Transverse colon (tissue), 4 donors: ENCODE measurements at regions not wholly inside any gene's neighbourhood (a gene's known extent, or its start where the extent isn't known, plus 50 kb on each side); places are given as distances from the start of the nearest gene placed in this dataset.
"Not testable (repeated sequence)": the region's sequence is repeated elsewhere in the genome, so short reads cannot be mapped to it uniquely, and the experiment has no call there.

Source experiments
- DNase-seq: peaks from one replicate; pipeline ENCODE4 v3.0.0-alpha.2; 2019
- H3K27ac ChIP-seq, 4 donors: fragments of 200-600 bp; sonication (generic); 2 replicates each; pipeline ENCODE4 v1.5.1; 2016 to 2018; ENCODE audit warnings: inconsistent platforms in 4 of 4
- H3K27me3 ChIP-seq: fragments of 200-600 bp; sonication (generic); 2 replicates; pipeline ENCODE4 v1.5.1; 2017; ENCODE audit warnings: inconsistent platforms
- H3K36me3 ChIP-seq, 4 donors: fragments of 200-600 bp; sonication (generic); 2 replicates each; pipeline ENCODE4 v1.5.1; 2017 to 2019; ENCODE audit warnings: inconsistent platforms in 4 of 4
- H3K4me1 ChIP-seq, 4 donors: fragments of 200-600 bp; sonication (generic); 2 replicates each; pipeline ENCODE4 v1.5.1; 2017 to 2020; ENCODE audit warnings: inconsistent platforms in 4 of 4
- H3K4me3 ChIP-seq, 4 donors: fragments of 200-600 bp; sonication (generic); 1 replicate in 1 of 4; 2 replicates in 3 of 4; pipeline versions ENCODE4 v1.5.1 to v1.6.1; 2017 to 2019; ENCODE audit warnings: inconsistent platforms in 4 of 4
- H3K9me3 ChIP-seq, 2 donors: fragments of 200-600 bp; sonication (generic); 2 replicates each; pipeline ENCODE4 v1.5.1; 2017 to 2019; ENCODE audit warnings: inconsistent platforms in 2 of 2
- WGBS, 2 donors: methylation state at CpG; one replicate each; pipeline ENCODE4 v1.1.5; 2018; ENCODE audit warnings: low coverage in 1 of 2; 5-methylcytosine and 5-hydroxymethylcytosine counted together
- in situ Hi-C, 4 donors: fragments of 200-750 bp; cut with MboI; loops; one replicate each; pipeline versions ENCODE4 v1.15.0 to v1.15.1; 2017; ENCODE audit warnings: low sequenced_read_pairs in 3 of 4, low pct_ligation_motif_present in 1 of 4, low pct_unique_long_range_greater_than_20kb in 1 of 4
- intact Hi-C: fragments of 100-400 bp; cut with DNase I; formaldehyde crosslinking; loops from one replicate; pipeline ENCODE4 v1.15.1; 2023; ENCODE audit warnings: low total_unique reads
- small RNA-seq, 4 donors: library from RNA; depleted of rRNA; stranded (forward); fragments of <200 nt; gene quantifications; one replicate each; pipeline ENCODE3, GENCODE V24; 2016

DNA sequence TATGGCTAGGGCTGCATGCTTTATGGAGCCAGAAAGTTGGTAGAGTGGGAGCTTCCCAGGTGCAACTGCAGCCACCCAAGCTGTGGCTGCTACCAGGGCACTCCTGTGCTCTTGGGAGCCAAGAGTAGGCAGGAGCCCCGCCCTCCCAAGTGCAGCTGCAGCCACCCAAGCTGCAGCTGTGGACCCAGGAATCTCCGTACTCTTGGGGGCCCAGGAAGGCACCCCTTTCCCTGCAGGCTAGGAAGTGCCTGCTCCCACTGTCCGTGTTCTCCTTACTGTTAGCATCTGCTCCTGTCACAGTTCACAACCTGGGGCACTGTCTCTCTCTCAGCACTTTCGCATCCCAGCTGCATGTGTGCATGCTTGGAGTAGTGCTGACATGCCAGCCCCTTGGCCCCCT lies 1718.4 kb downstream of the SPATA31A7 start:
- no CpG with 5 or more reads among the region's 4 CpGs for WGBS, 2 donors
- H3K4me1 ChIP-seq, H3K9me3 ChIP-seq, H3K4me3 ChIP-seq, H3K27me3 ChIP-seq, H3K27ac ChIP-seq, intact Hi-C loops, DNase-seq, in situ Hi-C loops, H3K36me3 ChIP-seq: not testable (repeated sequence)

DNA sequence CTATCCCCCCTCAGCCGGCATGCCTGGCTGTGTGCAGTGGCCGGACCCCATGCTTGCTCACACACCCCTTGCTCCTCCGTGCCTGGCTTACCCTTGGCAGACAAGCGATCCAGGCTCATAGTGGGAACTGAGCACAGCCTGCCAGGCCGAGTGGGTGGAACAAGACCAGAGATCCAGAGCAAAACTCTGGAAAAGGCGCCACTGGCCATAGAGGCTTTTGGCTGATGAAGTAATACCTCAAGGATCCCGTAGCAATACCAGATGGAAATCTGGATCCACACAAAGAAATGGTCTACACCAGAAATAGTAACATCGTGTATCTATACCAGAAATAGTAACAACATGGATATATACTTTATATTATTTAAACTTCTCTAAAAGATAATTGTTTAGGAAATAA lies 1719.6 kb downstream of the SPATA31A7 start:
- H3K4me3 ChIP-seq, H3K9me3 ChIP-seq, H3K36me3 ChIP-seq, in situ Hi-C loops, intact Hi-C loops, H3K27ac ChIP-seq, H3K4me1 ChIP-seq, H3K27me3 ChIP-seq, DNase-seq: not testable (repeated sequence)
- 79 to 90% methylated on average over 2 to 6 of the region's 8 CpGs for WGBS, 2 donors

DNA sequence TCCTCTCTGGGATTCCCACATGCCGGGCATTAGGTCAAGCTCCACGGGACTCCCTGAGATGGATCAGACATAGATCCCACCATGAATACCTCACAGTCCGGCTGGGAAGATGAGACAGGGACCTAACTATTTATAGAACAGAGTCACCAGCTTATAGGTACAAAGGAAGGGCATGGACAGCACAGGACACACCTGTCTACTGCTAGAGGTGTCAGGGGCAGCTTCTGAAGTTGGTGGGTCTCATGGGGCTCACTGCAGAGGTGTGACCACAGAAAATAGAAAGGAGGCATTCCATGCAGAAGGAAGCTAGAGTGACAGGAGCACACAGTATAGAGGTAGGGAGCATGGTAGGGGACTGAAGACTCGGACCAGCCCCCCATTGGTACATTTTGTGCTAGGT lies 1722.4 kb downstream of the SPATA31A7 start:
- DNase-seq, H3K9me3 ChIP-seq: not testable (repeated sequence)

DNA sequence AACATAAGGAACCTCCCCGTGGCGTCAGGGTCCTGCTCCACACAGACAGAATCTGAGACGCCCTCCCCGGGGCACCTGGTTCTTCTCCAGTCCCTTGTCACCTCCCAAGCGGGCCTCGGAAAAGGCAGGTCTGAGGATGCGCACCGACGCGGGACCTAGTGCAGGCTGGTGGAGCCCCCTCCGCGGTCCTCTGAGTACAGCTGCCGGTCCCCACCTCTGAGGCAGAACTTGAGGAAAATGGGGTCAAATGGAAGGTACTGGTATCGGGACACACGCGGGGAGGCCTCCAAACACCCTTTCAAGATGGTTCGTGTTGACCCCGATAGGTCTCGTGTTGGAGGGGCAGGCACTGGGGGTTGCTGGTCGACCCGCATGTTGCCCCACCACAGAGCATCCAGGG lies 1725.3 kb downstream of the SPATA31A7 start:
- H3K36me3 ChIP-seq, H3K27ac ChIP-seq, in situ Hi-C loops, H3K27me3 ChIP-seq, H3K9me3 ChIP-seq, intact Hi-C loops, H3K4me3 ChIP-seq, DNase-seq, H3K4me1 ChIP-seq: not testable (repeated sequence)
- 54% methylated on average over 10 of the region's 21 CpGs; no CpG with 5 or more reads in 1 of the 2 donors for WGBS, 2 donors

More for the DNA sequence above, 1722.4 kb downstream of the SPATA31A7 start:
- H3K27ac ChIP-seq, H3K36me3 ChIP-seq, H3K27me3 ChIP-seq, intact Hi-C loops, H3K4me1 ChIP-seq, in situ Hi-C loops, H3K4me3 ChIP-seq: not testable (repeated sequence)
- WGBS, 2 donors = no CpG with 5 or more reads among the region's 4 CpGs

DNA sequence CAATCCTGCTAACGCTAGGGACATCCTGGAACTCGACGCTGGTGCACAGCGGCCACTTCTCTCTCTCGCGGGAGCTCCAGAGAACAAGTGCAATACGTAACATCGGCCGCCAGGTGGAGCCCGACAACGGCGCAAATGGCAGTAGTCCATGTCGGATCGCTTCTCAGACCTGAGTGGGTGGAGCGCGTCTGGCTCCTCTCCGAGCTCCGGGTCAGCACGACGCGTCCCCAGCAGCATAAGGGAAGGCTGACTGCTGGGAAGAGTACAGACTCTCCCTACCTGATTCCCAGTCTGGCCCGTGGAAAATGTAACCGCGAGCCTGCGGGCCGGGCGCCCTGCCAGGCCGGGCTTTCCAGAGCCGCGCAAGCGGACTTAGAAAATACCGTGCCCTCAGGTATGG lies 1725.8 kb downstream of the SPATA31A7 start:
- H3K4me1 ChIP-seq, in situ Hi-C loops, H3K27ac ChIP-seq, H3K4me3 ChIP-seq, H3K36me3 ChIP-seq, H3K9me3 ChIP-seq, intact Hi-C loops, H3K27me3 ChIP-seq, DNase-seq: not testable (repeated sequence)
- WGBS, 2 donors = no CpG with 5 or more reads among the region's 32 CpGs

DNA sequence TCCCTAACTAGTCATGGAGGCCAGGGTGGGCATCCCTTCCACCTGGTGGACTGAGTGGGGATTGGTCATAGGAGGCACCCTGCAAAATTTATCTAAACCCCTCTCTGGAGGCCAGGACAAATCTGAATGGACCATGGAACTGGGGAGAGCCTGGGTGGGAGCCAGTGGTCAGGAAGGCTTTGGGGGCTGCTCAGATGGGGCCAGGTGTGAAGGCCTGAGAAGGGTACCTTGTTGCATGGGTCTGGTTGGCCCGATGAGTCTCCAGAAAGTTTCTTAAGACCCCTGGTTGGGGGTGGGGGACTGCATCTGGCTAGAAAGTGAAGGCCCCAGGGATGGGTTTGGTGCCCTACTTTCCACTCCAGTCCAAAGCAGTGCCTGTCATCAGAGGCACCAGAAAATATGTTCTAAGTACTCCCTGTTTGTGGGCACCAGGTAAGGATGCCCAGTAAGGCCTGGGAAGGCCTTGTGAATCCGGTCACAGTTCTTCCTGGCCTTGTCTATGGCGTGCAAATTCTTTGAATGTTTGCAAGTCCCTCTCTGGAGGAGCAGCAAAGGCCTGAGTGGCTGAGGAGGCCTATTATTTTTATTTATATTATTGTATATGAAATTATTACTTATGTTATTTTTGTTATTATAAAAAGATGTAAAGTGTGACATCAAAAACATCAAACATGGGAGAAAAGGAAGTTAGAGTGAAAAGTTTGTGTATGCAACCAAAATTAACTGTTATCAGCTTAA lies 1729.0 kb downstream of the SPATA31A7 start:
- in situ Hi-C loops, H3K9me3 ChIP-seq, intact Hi-C loops, DNase-seq, H3K4me1 ChIP-seq, H3K36me3 ChIP-seq, H3K4me3 ChIP-seq, H3K27ac ChIP-seq, H3K27me3 ChIP-seq: not testable (repeated sequence)
- 83 to 88% methylated on average over 1 to 3 of the region's 3 CpGs for WGBS, 2 donors

DNA sequence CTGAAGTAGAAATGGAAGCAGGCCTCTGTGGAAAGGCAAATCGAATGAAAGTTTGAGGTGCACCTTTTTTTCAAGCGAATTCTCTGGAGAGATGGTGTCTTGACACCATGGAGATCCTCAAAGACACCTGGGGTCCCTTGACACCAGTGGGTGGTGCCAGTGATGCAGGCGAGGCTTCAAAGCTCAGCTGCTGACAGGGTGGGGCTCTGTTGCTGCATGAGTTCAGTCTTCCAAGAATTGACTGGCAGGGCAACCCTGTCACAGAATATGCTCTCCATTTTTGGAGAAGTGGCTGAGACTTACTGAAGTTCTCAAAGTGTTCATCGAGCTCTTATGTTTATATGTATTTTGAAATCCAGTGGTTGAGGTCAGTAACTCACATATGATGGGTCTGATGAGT lies 1741.6 kb downstream of the SPATA31A7 start:
- H3K9me3 ChIP-seq, H3K27ac ChIP-seq, intact Hi-C loops, H3K4me3 ChIP-seq, H3K4me1 ChIP-seq, H3K27me3 ChIP-seq, in situ Hi-C loops, H3K36me3 ChIP-seq, DNase-seq: not testable (repeated sequence)
- WGBS, 2 donors = no CpG with 5 or more reads among the region's 4 CpGs

DNA sequence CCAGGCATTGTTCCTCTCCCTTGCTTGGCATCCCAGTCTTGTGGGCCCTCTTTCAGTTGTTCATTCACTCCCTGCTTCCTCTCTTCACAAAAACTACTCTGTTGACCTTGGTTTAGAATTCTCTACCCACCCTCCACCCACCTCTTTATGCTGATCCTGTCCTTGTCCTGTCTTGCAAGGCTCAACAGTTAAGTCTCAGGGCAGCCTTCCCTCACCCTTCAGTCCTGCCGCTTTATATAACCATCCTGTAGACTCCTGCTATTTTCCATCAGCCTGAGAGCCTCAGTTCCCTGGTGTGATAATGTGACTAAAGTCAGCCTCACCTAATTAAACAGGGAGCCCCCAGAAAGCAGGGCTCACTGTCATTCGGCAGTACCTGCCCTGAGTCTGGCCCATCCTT lies 1763.0 kb downstream of the SPATA31A7 start:
- H3K4me1 ChIP-seq, DNase-seq, H3K4me3 ChIP-seq, H3K27ac ChIP-seq, H3K27me3 ChIP-seq, in situ Hi-C loops, H3K36me3 ChIP-seq, intact Hi-C loops, H3K9me3 ChIP-seq: not testable (repeated sequence)
- WGBS, 2 donors = no CpG with 5 or more reads among the region's 2 CpGs

Small RNA genes in the stretch of these regions (small RNA-seq; reads per million reads assigned to genes)
- 0 to 1.1 (median 0.71) reads per million in 4 donors for gene RNA5SP283
